GM12874 (cell line): ENCODE measurements at regions not wholly inside any gene's neighbourhood (a gene's known extent, or its start where the extent isn't known, plus 50 kb on each side); places are given as distances from the start of the nearest gene placed in this dataset.

Source experiments
- TF ChIP-seq, protein P1 (sequence below): IDR thresholded peaks from 2 replicates; pipeline ENCODE4 v1.5.1; 2011; ENCODE audit warnings: low read depth, mild to moderate bottlenecking, control low read depth, low read length, moderate library complexity; ENCODE audit not compliant: insufficient read depth

DNA sequence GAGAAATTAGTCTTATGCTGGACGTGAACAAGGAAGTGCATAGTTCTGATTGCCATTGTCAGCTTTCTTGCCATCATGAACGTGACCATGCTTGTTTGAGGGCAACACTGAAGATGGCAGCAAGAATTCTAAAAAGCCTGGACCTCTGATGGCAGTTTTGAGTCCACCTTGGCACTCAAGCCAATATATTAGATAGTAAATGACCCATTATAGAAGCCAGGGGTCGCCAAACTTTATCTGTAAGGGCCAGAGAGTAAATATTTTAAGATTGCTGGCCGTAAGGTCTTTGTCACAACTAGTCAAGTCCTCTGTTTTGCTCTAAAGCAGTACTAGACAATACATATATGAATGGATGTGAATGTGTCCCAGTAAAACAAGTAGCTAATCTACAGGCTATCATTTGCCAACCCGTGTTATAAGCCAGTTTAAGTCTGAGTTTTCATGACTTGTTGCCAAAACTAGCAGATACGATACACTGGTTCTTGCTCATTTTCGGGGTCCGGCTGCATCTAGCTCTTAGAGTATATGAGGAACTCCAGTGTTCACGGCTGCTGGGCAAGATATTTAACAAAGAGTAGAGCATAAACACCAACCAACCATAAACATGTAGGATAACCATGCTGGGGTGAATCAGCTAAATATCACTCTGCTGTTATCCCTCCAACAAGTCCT is 73.1 kb upstream of the PELI1 start:
- TF ChIP-seq, protein P1, sequence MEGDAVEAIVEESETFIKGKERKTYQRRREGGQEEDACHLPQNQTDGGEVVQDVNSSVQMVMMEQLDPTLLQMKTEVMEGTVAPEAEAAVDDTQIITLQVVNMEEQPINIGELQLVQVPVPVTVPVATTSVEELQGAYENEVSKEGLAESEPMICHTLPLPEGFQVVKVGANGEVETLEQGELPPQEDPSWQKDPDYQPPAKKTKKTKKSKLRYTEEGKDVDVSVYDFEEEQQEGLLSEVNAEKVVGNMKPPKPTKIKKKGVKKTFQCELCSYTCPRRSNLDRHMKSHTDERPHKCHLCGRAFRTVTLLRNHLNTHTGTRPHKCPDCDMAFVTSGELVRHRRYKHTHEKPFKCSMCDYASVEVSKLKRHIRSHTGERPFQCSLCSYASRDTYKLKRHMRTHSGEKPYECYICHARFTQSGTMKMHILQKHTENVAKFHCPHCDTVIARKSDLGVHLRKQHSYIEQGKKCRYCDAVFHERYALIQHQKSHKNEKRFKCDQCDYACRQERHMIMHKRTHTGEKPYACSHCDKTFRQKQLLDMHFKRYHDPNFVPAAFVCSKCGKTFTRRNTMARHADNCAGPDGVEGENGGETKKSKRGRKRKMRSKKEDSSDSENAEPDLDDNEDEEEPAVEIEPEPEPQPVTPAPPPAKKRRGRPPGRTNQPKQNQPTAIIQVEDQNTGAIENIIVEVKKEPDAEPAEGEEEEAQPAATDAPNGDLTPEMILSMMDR, result no peak

GRCh38 chr2:64218137-64218802 is 74.0 kb upstream of the PELI1 start:
- TF ChIP-seq, protein P1, result no peak

- TF ChIP-seq, protein P1, result no peak
These were observed 74.9 kb upstream of the PELI1 start for GRCh38 chr2:64219149-64219548.

GRCh38 chr2:64220265-64220664 is 76.0 kb upstream of the PELI1 start:
- TF ChIP-seq, protein P1, result no peak

- TF ChIP-seq, protein P1, result no peak
These were observed 76.8 kb upstream of the PELI1 start for GRCh38 chr2:64220894-64221617.

- TF ChIP-seq, protein P1, result no peak
These were observed 77.7 kb upstream of the PELI1 start for GRCh38 chr2:64221935-64222334.

DNA sequence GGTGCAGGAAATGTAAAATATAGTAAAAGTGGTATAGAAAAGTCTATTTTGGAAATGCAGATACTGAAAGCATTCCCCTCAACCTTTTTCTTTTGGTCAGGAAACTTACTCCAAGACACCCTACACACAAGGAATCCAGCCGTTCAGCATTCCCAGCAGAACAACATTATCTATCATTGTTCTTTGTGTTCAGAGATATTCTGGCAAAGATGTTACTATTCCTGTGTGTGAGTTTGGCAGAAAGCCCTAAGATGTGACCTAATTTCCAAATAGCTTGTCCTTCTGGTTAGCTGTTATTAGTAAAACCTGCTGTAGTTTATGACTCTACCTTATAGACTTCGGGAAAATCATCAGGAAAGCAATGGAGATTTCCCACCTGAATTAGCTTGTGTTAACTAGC is 78.1 kb upstream of the PELI1 start:
- TF ChIP-seq, protein P1, result no peak
